Fibroblast of lung (primary cell): ENCODE measurements at regions not wholly inside any gene's neighbourhood (a gene's known extent, or its start where the extent isn't known, plus 50 kb on each side); places are given as distances from the start of the nearest gene placed in this dataset.

Source experiments
- CTCF ChIP-seq, 2 donors: IDR thresholded peaks in 1 of 2; conservative IDR thresholded peaks in 1 of 2; 1 replicate in 1 of 2; 2 replicates in 1 of 2; pipeline ENCODE4 v1.5.1; 2011 to 2012; ENCODE audit warnings: low read length in 2 of 2, control low read depth in 1 of 2, inconsistent platforms in 1 of 2, low read depth in 1 of 2, mild to moderate bottlenecking in 1 of 2
- EZH2 ChIP-seq: IDR thresholded peaks from 2 replicates; pipeline ENCODE4 v1.5.1; 2012; ENCODE audit warnings: low read length, control low read depth, mild to moderate bottlenecking; ENCODE audit errors: missing control alignments

DNA sequence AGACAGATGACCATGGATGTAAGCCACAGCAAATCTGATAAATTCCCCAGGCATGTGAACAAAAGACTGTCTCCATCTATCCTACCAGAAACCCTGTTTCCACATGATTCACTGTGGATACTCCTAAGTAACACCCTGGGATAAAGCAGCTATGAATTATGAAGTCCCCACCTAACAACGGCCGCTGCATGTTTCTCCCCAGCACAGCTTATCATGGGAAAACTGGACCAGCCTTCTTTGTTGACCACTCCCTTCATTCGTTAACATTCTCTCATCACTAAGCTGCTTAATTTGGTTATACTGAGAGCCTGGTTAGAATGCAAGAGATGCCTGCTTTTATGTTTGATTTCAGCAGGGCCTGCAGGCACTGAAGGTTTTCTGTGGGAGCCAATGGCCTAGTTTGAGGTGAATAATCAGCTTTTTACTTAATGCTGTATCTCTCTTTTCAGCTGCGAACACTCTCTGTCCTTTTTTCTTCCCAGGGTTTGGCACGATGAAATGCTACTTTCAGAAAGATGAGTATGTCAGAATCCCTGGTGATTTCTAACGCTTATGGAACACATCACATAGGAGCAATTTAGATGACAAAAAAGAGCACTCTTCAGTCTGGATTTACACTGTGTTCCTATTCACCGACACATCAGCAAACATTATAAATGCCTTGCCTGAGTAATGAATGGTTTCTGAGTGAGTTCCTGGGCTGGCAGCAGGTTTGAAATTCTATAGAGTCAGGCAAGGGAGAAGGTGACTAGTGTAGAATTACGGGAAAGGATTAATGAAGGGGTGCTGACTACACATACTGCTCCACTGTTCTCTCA is 318.4 kb upstream of the ZNF608 start:
- TF ChIP-seq CTCF (conservative IDR thresholded peaks at IDR 0.05 in 1 of 2, IDR thresholded peaks at IDR 0.05 in 1 of 2; ENCODE audit: low read depth in 1 of 2, low read length in 2 of 2) (no peak), EZH2 (no peak)
